ENCODE measurements at regions not wholly inside any gene's neighbourhood (a gene's known extent, or its start where the extent isn't known, plus 50 kb on each side); places are given as distances from the start of the nearest gene placed in this dataset.

GRCh38 chr1:79604490-79605198 lies 598.1 kb upstream of the ADGRL4 start:
- DNase-seq, result no peak

DNA sequence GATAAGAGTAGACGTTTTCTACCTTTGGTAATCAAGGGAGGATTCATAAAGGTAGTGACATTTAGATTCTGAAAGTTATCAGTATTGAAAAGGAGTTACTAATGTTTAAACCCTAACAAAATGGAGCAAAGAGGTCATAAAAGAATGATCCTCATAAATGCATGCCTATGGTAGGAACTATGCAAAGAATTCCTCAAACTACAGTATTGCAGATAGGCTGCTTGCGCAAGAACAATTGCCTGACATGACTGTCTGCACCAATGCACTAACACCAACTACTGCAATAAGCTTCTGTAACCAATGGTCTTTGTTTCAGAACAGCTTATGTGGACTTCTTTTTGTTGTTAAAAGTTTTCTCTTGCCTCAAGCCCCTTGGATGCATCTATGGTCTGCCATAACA lies 597.3 kb upstream of the ADGRL4 start:
- no peak for DNase-seq

- no peak for DNase-seq
Observed at GRCh38 chr1:79599257-79599656, 592.7 kb upstream of the ADGRL4 start.

DNA sequence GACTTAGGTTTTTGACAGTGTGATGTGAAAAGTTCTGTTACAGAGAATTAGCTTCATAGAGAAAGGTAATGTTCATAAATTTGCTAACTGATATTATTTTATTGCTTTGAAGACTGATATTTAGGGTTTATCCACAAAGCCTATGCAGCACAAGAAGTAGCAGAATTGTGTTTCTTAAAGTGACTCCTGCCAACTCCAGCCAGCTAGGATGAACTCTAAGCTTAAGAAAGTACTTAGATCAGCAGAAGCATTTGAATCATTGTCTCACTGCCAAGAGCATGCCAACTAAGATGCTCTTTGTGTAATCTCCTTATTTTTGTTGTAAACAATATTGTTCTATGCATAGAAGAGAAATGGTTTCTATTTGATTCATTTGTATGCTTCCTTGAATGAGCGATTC lies 589.4 kb upstream of the ADGRL4 start:
- no peak for DNase-seq

DNA sequence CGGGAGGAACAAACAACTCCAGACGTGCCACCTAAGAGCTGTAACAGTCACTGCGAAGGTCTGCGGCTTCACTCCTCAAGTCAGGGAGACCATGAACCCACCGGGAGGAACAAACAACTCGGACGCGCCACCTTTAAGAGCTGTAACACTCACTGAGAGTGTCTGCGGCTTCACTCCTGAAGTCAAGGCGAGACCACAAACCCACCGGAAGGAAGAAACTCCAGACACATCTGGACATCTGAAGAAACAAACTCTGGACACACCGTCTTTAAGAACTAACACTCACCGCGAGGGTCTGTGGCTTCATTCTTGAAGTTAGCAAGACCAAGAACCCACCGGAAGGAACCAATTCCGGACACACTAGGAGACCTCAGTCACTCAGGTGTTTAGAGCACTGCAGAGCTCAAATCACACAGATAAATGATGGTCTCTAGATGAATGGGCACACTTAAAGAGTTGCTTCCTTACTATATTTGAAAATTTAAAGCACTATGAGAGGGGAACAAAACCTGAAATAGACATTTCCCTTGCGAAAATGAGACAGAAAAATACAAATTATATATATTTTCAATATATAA lies 587.7 kb upstream of the ADGRL4 start:
- DNase-seq, result no peak

- no peak for DNase-seq
Observed at GRCh38 chr1:79592707-79593106, 586.2 kb upstream of the ADGRL4 start.

- DNase-seq, result no peak
Observed at GRCh38 chr1:79588719-79589118, 582.2 kb upstream of the ADGRL4 start.

DNA sequence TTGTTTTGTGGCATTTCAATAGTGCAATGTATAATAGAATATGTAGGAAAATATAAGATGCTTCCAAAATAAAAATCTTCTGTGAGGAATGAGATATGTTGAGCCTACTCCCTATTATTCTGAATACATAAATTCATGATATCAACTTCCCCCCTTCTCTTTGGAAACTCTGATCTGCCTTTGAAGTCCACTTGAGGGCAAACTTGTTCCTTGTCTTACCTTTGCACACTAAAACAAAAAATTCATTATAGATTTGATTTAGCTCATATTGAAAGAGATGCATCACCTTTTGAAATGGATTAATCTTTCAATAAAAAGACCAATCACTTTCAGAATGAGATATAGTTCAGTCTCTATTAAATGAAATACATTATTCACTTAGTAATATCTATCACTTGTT lies 580.7 kb upstream of the ADGRL4 start:
- DNase-seq, result no peak

DNA sequence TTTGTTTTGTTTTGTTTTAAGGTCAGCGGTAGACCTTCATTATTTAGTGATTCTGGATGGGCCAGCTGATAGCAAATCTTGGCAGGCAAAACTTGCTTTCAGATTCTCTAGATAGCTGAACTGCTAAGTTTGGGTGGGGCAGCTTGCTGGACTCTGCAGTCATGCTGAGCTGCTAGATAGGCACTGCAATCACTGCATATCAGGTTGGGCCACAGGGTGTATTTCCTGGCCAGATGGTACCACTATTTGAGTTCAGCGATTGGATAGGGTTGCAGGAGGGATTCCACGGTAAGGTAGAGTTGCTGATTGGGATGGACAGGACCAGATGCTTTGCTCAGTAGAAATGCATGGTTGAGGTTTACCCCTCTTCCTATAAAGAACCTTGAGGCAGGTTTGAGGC lies 579.3 kb upstream of the ADGRL4 start:
- no peak for DNase-seq

DNA sequence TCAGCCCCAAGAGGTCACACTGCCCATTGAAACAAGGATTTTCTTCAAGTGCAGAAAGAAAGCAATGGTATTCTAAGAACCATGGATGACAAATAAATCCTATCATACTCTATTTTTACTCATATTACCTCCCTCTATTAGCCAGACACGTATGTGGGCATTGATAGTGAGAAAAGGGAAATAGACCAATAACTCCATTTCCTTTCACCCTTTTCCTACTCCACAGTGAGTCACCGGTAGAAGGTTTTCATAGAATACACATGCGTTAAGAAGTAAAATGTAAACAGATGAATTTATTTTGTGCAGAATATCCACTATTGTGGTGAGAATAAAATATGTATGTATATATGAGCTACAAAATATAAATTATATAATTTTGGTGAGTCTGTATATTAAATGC lies 568.9 kb upstream of the ADGRL4 start:
- DNase-seq, result no peak

DNA sequence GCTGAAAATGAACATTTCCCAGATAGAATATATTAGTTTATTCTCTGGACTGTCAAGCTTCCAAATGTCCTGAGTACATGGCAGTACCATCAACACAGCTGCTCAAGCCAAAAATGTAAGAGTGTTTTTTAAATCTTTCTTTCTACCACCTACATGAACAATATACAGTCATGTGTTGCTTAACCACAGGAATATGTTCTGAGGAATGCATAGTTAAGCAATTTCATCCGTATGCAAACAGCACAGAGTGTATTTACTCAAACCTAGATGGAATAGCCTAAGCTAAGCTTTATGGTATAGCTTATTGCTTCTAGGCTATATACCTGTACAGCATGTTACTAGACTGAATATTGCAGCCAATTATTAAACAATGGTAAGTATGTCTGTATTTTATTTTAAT lies 561.9 kb upstream of the ADGRL4 start:
- no peak for DNase-seq

DNA sequence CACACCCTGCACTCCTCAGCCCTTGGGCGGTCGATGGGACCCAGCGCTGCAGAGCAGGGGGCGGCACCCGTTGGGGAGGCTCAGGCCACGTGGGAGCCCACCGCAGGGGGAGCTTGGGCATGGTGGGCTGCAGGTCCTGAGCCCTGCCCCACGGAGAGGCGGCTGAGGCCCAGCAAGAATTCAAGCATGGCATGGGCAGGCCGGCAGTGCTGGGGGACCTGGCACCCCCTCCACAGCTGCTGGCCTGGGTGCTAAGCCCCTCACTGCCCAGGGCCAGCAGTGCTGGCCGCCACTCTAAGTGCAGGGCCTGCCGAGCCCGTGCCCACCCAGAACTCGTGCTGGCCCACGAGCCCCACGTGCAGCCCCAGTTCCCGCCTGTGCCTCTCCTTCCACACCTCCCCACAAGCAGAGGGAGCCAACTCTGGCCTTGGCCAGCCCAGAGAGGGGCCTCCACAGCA lies 555.0 kb upstream of the ADGRL4 start:
- no peak for DNase-seq

DNA sequence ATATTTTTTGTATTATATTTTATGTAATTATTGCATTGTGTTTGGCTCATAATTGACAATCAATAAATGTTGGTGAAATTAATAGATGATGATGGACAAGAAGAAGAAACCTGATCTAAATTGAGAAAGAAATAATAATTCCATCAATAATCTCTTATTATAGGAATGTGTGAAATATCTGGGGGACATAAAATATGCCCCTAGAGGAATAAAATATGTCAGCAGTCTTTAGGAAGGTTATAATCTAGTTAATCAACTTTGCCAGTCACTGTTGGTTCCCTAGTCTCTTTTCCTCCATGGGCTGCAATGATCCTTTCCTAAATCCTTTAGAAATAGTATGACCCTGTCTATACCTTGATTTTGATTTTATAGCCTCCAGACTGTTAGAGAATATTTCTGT lies 549.7 kb upstream of the ADGRL4 start:
- DNase-seq, result no peak

- DNase-seq, result no peak
Observed at GRCh38 chr1:79554688-79555087, 548.2 kb upstream of the ADGRL4 start.

GRCh38 chr1:79551321-79551720 lies 544.8 kb upstream of the ADGRL4 start:
- no peak for DNase-seq

DNA sequence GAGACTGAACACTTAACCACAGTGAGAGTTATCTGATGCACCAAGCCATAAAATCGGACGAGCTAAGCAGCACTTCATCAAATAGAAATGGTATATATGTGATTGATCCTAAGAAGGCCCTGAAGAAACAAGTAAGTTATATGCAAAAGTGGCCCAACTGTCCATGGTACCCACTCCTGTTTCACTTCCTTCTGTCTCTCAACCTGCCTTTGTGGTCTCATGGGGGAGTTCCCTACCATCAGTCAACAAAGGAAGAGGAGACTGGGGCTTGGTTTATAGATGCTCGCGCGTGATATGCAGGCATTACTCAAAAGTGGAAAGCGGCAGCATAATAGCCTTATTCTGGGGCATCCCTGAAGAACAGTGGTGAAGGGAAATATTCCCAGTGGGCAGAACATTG lies 543.9 kb upstream of the ADGRL4 start:
- DNase-seq, result no peak

DNA sequence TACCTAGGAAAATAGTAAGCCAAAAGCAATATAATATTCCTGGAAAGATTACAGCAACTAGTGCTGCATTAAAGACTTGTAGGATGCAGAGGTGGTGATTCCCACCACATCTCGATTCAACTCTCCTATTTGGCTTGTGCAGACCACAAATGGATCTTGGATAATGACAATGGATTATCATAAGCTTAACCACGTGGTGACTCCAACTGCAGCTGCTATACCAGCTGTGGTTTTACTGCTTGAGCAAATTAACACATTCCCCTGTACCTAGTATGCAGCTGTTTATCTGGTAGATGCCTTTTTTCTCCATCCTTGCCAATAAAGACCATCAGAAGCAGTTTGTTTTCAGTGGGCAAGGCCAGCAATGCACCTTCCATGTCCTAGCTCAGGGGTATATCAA lies 542.7 kb upstream of the ADGRL4 start:
- DNase-seq, result no peak

DNA sequence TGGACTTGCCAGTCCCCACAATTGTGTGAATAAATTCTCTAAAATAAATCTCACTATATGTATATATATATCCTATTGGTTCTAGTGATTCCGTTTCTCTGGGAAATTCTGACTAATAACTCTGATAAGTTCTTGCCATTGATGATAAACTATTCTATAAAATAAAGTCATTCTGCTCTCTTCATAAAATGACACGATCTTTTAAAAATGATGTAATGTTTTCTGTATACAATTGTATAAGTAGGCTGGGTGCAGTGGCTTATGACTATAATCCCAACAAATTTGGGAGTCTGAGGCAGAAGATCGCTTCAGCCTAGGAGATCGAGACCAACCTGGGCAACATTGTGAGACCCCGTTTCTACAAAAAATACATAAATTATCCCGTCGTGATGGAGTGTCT lies 541.0 kb upstream of the ADGRL4 start:
- no peak for DNase-seq

DNA sequence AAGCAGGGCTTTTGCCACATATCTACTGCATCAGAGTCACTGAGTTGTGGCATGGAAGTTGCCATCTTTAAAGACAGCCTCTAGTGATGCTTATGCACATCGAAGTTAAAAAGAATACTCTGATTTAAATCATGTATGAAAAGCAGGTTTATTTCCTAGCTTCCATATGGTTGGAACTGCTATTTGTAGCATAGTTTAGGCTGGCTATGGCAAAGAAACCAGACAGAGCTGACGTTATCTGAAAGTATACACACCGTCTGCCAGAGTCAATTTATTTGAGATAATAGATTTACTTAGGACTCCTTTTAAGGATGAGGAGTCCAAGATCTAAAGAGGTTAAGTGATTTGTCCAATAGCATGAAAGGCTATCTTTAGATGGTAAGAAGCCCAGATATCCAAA lies 536.9 kb upstream of the ADGRL4 start:
- no peak for DNase-seq

- DNase-seq, result no peak
Observed at GRCh38 chr1:79539001-79539400, 532.5 kb upstream of the ADGRL4 start.

- DNase-seq, result no peak
Observed at GRCh38 chr1:79532555-79532954, 526.0 kb upstream of the ADGRL4 start.

- DNase-seq, result no peak
Observed at GRCh38 chr1:79531790-79532189, 525.3 kb upstream of the ADGRL4 start.

DNA sequence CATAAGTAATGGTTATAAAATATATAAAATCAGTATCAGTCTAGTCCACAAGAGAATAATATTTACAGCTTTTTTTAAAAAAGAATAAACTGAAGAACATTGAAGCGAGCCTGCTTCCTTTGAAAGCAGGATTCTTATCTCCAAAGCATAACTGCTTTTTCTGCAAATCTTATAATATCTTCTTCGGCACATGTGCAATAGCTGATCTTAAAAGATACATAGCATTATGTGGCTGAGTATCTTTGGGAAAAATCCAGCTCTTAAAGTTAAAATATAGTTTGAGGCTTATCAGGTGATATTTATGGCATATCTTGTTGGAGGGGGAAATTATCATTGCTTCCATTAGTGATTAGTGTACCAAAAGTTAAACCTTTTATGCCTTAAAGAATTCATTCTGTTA lies 523.9 kb upstream of the ADGRL4 start:
- no peak for DNase-seq

- no peak for DNase-seq
Observed at GRCh38 chr1:79530055-79530454, 523.5 kb upstream of the ADGRL4 start.

DNA sequence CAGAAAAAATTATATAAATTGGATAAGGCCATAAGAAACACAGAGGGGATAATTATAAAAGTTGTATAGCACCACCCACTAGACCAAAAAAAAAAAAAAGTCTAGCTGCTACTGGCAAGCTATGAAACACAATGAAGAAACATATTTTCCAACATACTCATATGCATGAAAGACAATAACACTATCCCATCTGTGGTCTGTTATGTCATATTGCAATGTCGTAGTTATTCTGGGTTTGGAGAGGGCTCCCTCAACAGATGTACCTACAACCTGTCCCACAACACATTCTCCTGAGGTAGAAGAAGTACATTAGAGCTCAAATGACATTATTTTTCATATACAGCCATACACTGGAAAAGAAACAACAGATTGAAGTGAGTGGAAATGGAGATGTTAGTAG lies 517.6 kb upstream of the ADGRL4 start:
- no peak for DNase-seq
